ENCODE measurements at regions not wholly inside any gene's neighbourhood (a gene's known extent, or its start where the extent isn't known, plus 50 kb on each side); places are given as distances from the start of the nearest gene placed in this dataset.

GRCh38 chr18:44458777-44459176, 221.9 kb upstream of the SETBP1 start:
- no peaks in the 10 kb centered on the region for H3K4me1 ChIP-seq (ENCODE audit: low read depth, poor library complexity, severe bottlenecking)
- no peaks in the 10 kb centered on the region for H4K20me1 ChIP-seq (ENCODE audit: insufficient read depth)
- no peak overlapping the region for H3K4me2 ChIP-seq
- H3K4me3 ChIP-seq (IDR thresholded peaks at IDR 0.05; ENCODE audit: insufficient read depth, low read depth, low read length), result no peak overlapping the region
- no peak overlapping the region for H3K27ac ChIP-seq
- H2AFZ ChIP-seq (ENCODE audit: low read depth), result no peak overlapping the region
- H3K79me2 ChIP-seq (ENCODE audit: insufficient read depth, low read depth), result no peaks in the 10 kb centered on the region
- H3K27me3 ChIP-seq (ENCODE audit: insufficient read depth, low read depth), result no peaks in the 10 kb centered on the region
- no peak overlapping the region for H3K9ac ChIP-seq
- H3K36me3 ChIP-seq (ENCODE audit: insufficient read depth), result no peaks in the 10 kb centered on the region
- no peak for TF ChIP-seq CTCF (conservative IDR thresholded peaks at IDR 0.05; ENCODE audit: low read depth, low read length)

- no peak overlapping the region for H3K4me3 ChIP-seq (IDR thresholded peaks at IDR 0.05; ENCODE audit: insufficient read depth, low read depth, low read length)
- no peaks in the 10 kb centered on the region for H3K4me1 ChIP-seq (ENCODE audit: low read depth, poor library complexity, severe bottlenecking)
- H3K36me3 ChIP-seq (ENCODE audit: insufficient read depth), result no peaks in the 10 kb centered on the region
- H3K27ac ChIP-seq, result no peak overlapping the region
- H3K9ac ChIP-seq, result no peak overlapping the region
- no peaks in the 10 kb centered on the region for H3K27me3 ChIP-seq (ENCODE audit: insufficient read depth, low read depth)
- no peaks in the 10 kb centered on the region for H3K79me2 ChIP-seq (ENCODE audit: insufficient read depth, low read depth)
- no peak for TF ChIP-seq CTCF (conservative IDR thresholded peaks at IDR 0.05; ENCODE audit: low read depth, low read length)
- no peak overlapping the region for H3K4me2 ChIP-seq
- H2AFZ ChIP-seq (ENCODE audit: low read depth), result no peak overlapping the region
- H4K20me1 ChIP-seq (ENCODE audit: insufficient read depth), result no peaks in the 10 kb centered on the region
Observed at GRCh38 chr18:44464398-44465180, 216.1 kb upstream of the SETBP1 start.

GRCh38 chr18:44465381-44465841, 215.3 kb upstream of the SETBP1 start:
- Histone ChIP-seq H3K27ac (no peak overlapping the region), H4K20me1 (ENCODE audit: insufficient read depth) (no peaks in the 10 kb centered on the region), H3K4me2 (no peak overlapping the region), H3K79me2 (ENCODE audit: insufficient read depth, low read depth) (no peaks in the 10 kb centered on the region), H3K9ac (no peak overlapping the region), H3K4me1 (ENCODE audit: low read depth, poor library complexity, severe bottlenecking) (no peaks in the 10 kb centered on the region), H3K36me3 (ENCODE audit: insufficient read depth) (no peaks in the 10 kb centered on the region), H3K27me3 (ENCODE audit: insufficient read depth, low read depth) (no peaks in the 10 kb centered on the region), H2AFZ (ENCODE audit: low read depth) (no peak overlapping the region), H3K4me3 (IDR thresholded peaks at IDR 0.05; ENCODE audit: insufficient read depth, low read depth, low read length) (no peak overlapping the region)
- TF ChIP-seq CTCF (conservative IDR thresholded peaks at IDR 0.05; ENCODE audit: low read depth, low read length), result no peak

GRCh38 chr18:44466997-44467396, 213.7 kb upstream of the SETBP1 start:
- no peaks in the 10 kb centered on the region for H4K20me1 ChIP-seq (ENCODE audit: insufficient read depth)
- no peak overlapping the region for H3K9ac ChIP-seq
- no peaks in the 10 kb centered on the region for H3K27me3 ChIP-seq (ENCODE audit: insufficient read depth, low read depth)
- H3K4me3 ChIP-seq (IDR thresholded peaks at IDR 0.05; ENCODE audit: insufficient read depth, low read depth, low read length), result no peak overlapping the region
- no peaks in the 10 kb centered on the region for H3K36me3 ChIP-seq (ENCODE audit: insufficient read depth)
- H3K4me1 ChIP-seq (ENCODE audit: low read depth, poor library complexity, severe bottlenecking), result no peaks in the 10 kb centered on the region
- H2AFZ ChIP-seq (ENCODE audit: low read depth), result no peak overlapping the region
- H3K4me2 ChIP-seq, result no peak overlapping the region
- H3K27ac ChIP-seq, result no peak overlapping the region
- no peaks in the 10 kb centered on the region for H3K79me2 ChIP-seq (ENCODE audit: insufficient read depth, low read depth)
- TF ChIP-seq CTCF (conservative IDR thresholded peaks at IDR 0.05; ENCODE audit: low read depth, low read length), result no peak

Measured in KMS-11 (cell line).